ENCODE measurements at regions not wholly inside any gene's neighbourhood (a gene's known extent, or its start where the extent isn't known, plus 50 kb on each side); places are given as distances from the start of the nearest gene placed in this dataset.

DNA sequence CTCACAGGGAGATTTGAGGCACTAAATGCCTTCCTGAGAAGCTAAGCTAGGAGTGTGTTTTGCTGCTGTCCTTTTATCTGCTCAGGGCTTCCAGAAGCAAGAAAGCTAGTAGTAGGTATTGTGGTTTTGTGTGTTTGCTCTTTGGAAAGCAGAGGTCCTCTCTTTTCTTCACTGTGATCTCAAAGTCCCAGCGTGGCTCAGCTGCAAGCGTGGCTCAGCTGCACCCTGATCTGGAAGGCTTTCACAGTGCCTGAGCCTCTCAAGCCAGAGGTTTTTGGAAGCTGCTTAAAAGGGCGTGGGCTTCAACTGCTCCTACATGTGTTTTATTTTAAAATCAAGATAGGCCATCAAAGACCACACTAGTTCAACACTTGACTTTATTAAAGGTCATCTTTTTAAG lies 337.4 kb upstream of the RGS6 start:
- ChIA-PET CTCF (no interaction called here), POLR2A (no interaction called here)
- no peak for DNase-seq
- H3K27me3 ChIP-seq (replicated peaks in 2 of 5; ENCODE audit: control insufficient read depth in 4 of 5, insufficient read depth in 5 of 5, low read length in 4 of 5), result peaks cover 0 to 60% (median 23%) of the 10 kb centered on the region in 5 experiments
- no peak overlapping the region for H3K4me3 ChIP-seq (ENCODE audit: control insufficient read depth in 1 of 7, extremely low read depth in 1 of 7, insufficient read depth in 4 of 7, low read depth in 2 of 7, low read length in 6 of 7)
- peaks cover 0 to 3% (median under 1%) of the 10 kb centered on the region in 5 experiments for H3K9me3 ChIP-seq (ENCODE audit: control extremely low read depth in 1 of 5, control insufficient read depth in 4 of 5, insufficient read depth in 2 of 5, low read depth in 1 of 5, low read length in 4 of 5)
- no peaks in the 10 kb centered on the region for H3K36me3 ChIP-seq (ENCODE audit: control insufficient read depth in 4 of 4, insufficient read depth in 4 of 4, low read length in 3 of 4)
- H3K4me1 ChIP-seq (ENCODE audit: control extremely low read depth in 1 of 4, control insufficient read depth in 4 of 4, insufficient read depth in 4 of 4, low read length in 3 of 4), result peaks cover 6 to 25% (median 13%) of the 10 kb centered on the region in 4 experiments
- 100% methylated on average over 2 of the region's 3 CpGs for WGBS (ENCODE audit: insufficient coverage)
- H3K27ac ChIP-seq (ENCODE audit: insufficient read depth in 1 of 2, low read depth in 1 of 2, low read length in 2 of 2, poor library complexity in 1 of 2, severe bottlenecking in 2 of 2), result no peak overlapping the region

DNA sequence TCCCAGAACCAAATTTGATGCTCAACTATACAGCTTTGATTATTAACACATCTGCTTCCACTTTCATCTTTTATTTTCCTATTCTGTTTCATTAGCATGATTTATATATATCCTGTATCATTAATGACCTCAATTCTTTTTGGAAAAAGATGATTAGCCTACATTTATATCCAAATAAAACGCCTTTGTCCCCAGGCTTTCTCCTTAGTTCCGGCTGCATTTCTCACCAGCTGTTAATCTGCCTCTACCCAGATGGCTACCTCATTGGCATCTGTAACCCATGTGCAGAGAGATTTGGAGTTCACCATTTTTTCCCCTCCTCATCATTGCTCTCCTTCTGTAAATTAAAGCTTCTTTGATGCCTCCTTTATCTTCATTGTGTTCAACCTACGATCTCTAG lies 336.8 kb upstream of the RGS6 start:
- Histone ChIP-seq H3K36me3 (ENCODE audit: control insufficient read depth in 4 of 4, insufficient read depth in 4 of 4, low read length in 3 of 4) (no peaks in the 10 kb centered on the region), H3K4me1 (ENCODE audit: control extremely low read depth in 1 of 4, control insufficient read depth in 4 of 4, insufficient read depth in 4 of 4, low read length in 3 of 4) (peaks cover 6 to 25% (median 13%) of the 10 kb centered on the region in 4 experiments), H3K9me3 (ENCODE audit: control extremely low read depth in 1 of 5, control insufficient read depth in 4 of 5, insufficient read depth in 2 of 5, low read depth in 1 of 5, low read length in 4 of 5) (peaks cover 0 to 9% (median 4%) of the 10 kb centered on the region in 5 experiments), H3K27ac (ENCODE audit: insufficient read depth in 1 of 2, low read depth in 1 of 2, low read length in 2 of 2, poor library complexity in 1 of 2, severe bottlenecking in 2 of 2) (no peak overlapping the region), H3K4me3 (ENCODE audit: control insufficient read depth in 1 of 7, extremely low read depth in 1 of 7, insufficient read depth in 4 of 7, low read depth in 2 of 7, low read length in 6 of 7) (no peak overlapping the region), H3K27me3 (replicated peaks in 2 of 5; ENCODE audit: control insufficient read depth in 4 of 5, insufficient read depth in 5 of 5, low read length in 4 of 5) (peaks cover 0 to 58% (median 21%) of the 10 kb centered on the region in 5 experiments)
- DNase-seq, result no peak
- 100% methylated on average over 3 of the region's 3 CpGs for WGBS (ENCODE audit: insufficient coverage)
- POLR2A ChIA-PET, result no interaction called here
- CTCF ChIA-PET, result no interaction called here

DNA sequence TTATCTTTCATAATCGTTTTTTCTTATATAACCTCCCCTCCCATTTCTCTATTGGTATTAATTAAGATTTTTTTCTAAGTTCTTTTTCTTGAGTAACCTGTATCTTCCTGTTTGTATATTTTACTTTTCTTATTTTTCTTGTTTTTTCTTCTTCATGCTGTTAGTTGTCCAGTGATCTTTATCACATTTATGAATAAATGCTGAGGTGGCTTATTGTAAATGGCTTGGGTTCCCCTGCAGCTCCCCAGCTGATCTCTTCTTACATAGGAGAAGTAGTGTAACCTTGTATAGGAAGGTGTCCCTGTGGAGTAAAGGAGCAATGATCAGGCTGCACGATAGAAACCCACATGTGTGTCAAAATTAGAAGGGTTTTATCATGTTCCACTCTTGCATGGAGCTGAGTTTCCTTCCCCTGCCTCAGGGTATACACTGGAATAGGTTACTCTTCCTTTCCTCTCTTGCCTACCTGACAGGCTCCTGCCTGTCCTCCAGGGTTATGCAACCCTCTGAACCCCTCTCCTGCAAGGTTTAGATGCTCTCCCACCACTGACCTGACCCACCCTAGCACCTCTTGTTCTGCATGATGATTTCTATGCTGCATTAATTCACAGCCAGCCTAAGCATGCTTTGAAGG lies 334.8 kb upstream of the RGS6 start:
- Histone ChIP-seq H3K27me3 (replicated peaks in 2 of 5; ENCODE audit: control insufficient read depth in 4 of 5, insufficient read depth in 5 of 5, low read length in 4 of 5) (peaks cover 0 to 53% (median 21%) of the 10 kb centered on the region in 5 experiments), H3K27ac (ENCODE audit: insufficient read depth in 1 of 2, low read depth in 1 of 2, low read length in 2 of 2, poor library complexity in 1 of 2, severe bottlenecking in 2 of 2) (no peak overlapping the region), H3K4me1 (ENCODE audit: control extremely low read depth in 1 of 4, control insufficient read depth in 4 of 4, insufficient read depth in 4 of 4, low read length in 3 of 4) (peaks cover 1 to 16% (median 7%) of the 10 kb centered on the region in 4 experiments), H3K9me3 (ENCODE audit: control extremely low read depth in 1 of 5, control insufficient read depth in 4 of 5, insufficient read depth in 2 of 5, low read depth in 1 of 5, low read length in 4 of 5) (peaks cover 0 to 19% (median 6%) of the 10 kb centered on the region in 5 experiments), H3K36me3 (ENCODE audit: control insufficient read depth in 4 of 4, insufficient read depth in 4 of 4, low read length in 3 of 4) (no peaks in the 10 kb centered on the region), H3K4me3 (ENCODE audit: control insufficient read depth in 1 of 7, extremely low read depth in 1 of 7, insufficient read depth in 4 of 7, low read depth in 2 of 7, low read length in 6 of 7) (no peak overlapping the region)
- ChIA-PET POLR2A (no interaction called here), CTCF (no interaction called here)
- DNase-seq, result no peak
- no CpG with 5 or more reads among the region's 2 CpGs for WGBS (ENCODE audit: insufficient coverage)

DNA sequence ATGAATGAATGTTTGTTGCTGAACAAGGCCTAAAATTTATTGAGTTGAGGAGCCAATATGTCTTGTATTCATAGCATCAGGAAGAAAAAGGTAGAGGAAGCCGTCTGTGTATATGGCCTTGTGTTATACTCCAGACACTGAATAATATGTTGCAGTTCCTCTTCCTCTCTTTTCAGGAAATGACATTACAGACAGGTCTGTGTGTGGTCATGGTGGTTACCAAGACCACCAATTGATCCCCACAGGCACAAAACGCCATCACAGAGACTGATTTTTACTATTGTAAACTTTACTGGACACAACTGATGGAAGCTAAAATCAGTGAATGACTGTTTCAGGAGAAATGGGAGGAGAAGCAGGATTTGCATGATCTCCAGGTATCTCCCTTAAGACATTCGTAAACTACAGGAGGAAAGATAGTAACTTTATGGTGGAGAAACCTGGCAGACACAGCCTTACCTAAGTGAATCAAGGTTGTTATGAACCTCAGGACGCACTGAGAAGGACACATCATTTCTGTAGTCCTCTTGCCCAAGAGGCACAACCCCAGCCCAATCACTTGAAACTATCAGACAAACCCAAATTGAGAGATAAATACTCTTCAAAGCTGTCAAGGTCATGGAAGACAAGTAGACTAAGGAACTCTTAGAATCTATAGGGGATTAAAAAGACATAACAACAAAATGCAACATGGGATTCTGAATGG lies 334.1 kb upstream of the RGS6 start:
- Histone ChIP-seq H3K36me3 (ENCODE audit: control insufficient read depth in 4 of 4, insufficient read depth in 4 of 4, low read length in 3 of 4) (no peaks in the 10 kb centered on the region), H3K9me3 (ENCODE audit: control extremely low read depth in 1 of 5, control insufficient read depth in 4 of 5, insufficient read depth in 2 of 5, low read depth in 1 of 5, low read length in 4 of 5) (peaks cover 0 to 19% (median 6%) of the 10 kb centered on the region in 5 experiments), H3K4me3 (ENCODE audit: control insufficient read depth in 1 of 7, extremely low read depth in 1 of 7, insufficient read depth in 4 of 7, low read depth in 2 of 7, low read length in 6 of 7) (no peak overlapping the region), H3K27ac (ENCODE audit: insufficient read depth in 1 of 2, low read depth in 1 of 2, low read length in 2 of 2, poor library complexity in 1 of 2, severe bottlenecking in 2 of 2) (no peak overlapping the region), H3K27me3 (replicated peaks in 2 of 5; ENCODE audit: control insufficient read depth in 4 of 5, insufficient read depth in 5 of 5, low read length in 4 of 5) (peaks cover 0 to 53% (median 19%) of the 10 kb centered on the region in 5 experiments), H3K4me1 (ENCODE audit: control extremely low read depth in 1 of 4, control insufficient read depth in 4 of 4, insufficient read depth in 4 of 4, low read length in 3 of 4) (peaks cover 0 to 12% (median 3%) of the 10 kb centered on the region in 4 experiments)
- ChIA-PET CTCF (no interaction called here), POLR2A (no interaction called here)
- WGBS (ENCODE audit: insufficient coverage), result no CpG with 5 or more reads among the region's 4 CpGs
- DNase-seq, result peak; percentile 38 to 80 (median 72)

DNA sequence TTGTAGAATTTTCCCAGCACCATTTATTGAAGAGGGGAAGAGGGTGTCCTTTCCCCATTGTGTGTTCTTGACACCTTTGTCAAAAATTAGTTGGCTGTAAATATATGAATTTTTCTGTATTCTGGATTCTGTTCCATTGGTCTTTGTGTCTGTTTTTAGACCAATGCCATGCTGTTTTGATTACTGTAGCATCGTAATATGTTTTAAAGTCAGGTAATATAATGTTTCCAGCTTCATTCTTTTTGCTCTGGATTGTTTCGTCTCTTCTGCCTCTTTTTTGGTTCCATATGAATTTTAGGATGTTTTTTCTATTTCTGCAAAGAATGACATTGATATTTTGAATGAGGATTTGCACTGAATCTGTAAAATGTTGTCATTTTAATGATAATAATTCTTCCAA lies 331.9 kb upstream of the RGS6 start:
- ChIA-PET CTCF (no interaction called here), POLR2A (no interaction called here)
- no peak overlapping the region for H3K27ac ChIP-seq (ENCODE audit: insufficient read depth in 1 of 2, low read depth in 1 of 2, low read length in 2 of 2, poor library complexity in 1 of 2, severe bottlenecking in 2 of 2)
- H3K4me1 ChIP-seq (ENCODE audit: control extremely low read depth in 1 of 4, control insufficient read depth in 4 of 4, insufficient read depth in 4 of 4, low read length in 3 of 4), result peaks cover 0 to 12% (median 3%) of the 10 kb centered on the region in 4 experiments
- H3K27me3 ChIP-seq (replicated peaks in 2 of 5; ENCODE audit: control insufficient read depth in 4 of 5, insufficient read depth in 5 of 5, low read length in 4 of 5), result peaks cover 0 to 34% (median 10%) of the 10 kb centered on the region in 5 experiments
- no peak overlapping the region for H3K4me3 ChIP-seq (ENCODE audit: control insufficient read depth in 1 of 7, extremely low read depth in 1 of 7, insufficient read depth in 4 of 7, low read depth in 2 of 7, low read length in 6 of 7)
- WGBS (ENCODE audit: insufficient coverage), result no CpG with 5 or more reads among the region's 2 CpGs
- no peaks in the 10 kb centered on the region for H3K36me3 ChIP-seq (ENCODE audit: control insufficient read depth in 4 of 4, insufficient read depth in 4 of 4, low read length in 3 of 4)
- DNase-seq, result no peak
- peaks cover under 1 to 20% (median 8%) of the 10 kb centered on the region in 5 experiments for H3K9me3 ChIP-seq (ENCODE audit: control extremely low read depth in 1 of 5, control insufficient read depth in 4 of 5, insufficient read depth in 2 of 5, low read depth in 1 of 5, low read length in 4 of 5)

DNA sequence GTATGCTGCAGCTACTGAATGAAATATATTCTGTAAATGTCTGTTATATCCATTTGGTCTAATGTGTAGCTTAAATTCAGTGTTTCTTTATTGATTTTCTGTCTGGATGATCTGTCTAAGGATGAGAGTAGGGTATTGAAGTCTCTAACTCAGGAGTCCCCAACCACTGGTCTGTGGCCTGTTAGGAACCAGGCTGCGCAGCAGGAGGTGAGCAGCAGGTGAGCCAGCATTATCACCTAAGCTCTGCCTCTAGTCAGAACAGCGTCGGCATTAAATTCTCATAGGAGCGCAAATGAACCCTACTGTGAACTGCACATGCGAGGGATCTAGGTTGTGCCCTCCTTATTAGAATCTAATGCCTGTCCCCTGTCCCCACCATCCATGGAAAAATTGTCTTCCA lies 329.7 kb upstream of the RGS6 start:
- no peak overlapping the region for H3K27ac ChIP-seq (ENCODE audit: insufficient read depth in 1 of 2, low read depth in 1 of 2, low read length in 2 of 2, poor library complexity in 1 of 2, severe bottlenecking in 2 of 2)
- peaks cover 6 to 27% (median 10%) of the 10 kb centered on the region in 5 experiments for H3K9me3 ChIP-seq (ENCODE audit: control extremely low read depth in 1 of 5, control insufficient read depth in 4 of 5, insufficient read depth in 2 of 5, low read depth in 1 of 5, low read length in 4 of 5)
- WGBS (ENCODE audit: insufficient coverage), result 95% methylated on average over 5 of the region's 5 CpGs
- H3K36me3 ChIP-seq (ENCODE audit: control insufficient read depth in 4 of 4, insufficient read depth in 4 of 4, low read length in 3 of 4), result no peaks in the 10 kb centered on the region
- ChIA-PET CTCF (interaction anchor here (0.6 kb wide), 1 partner anchor 24 kb away, joined by 3 read pairs; no protein-coding TSS in a partner anchor), POLR2A (no interaction called here)
- peaks cover 0 to 22% (median 1%) of the 10 kb centered on the region in 5 experiments for H3K27me3 ChIP-seq (replicated peaks in 2 of 5; ENCODE audit: control insufficient read depth in 4 of 5, insufficient read depth in 5 of 5, low read length in 4 of 5)
- peaks cover 0 to 10% (median 3%) of the 10 kb centered on the region in 4 experiments for H3K4me1 ChIP-seq (ENCODE audit: control extremely low read depth in 1 of 4, control insufficient read depth in 4 of 4, insufficient read depth in 4 of 4, low read length in 3 of 4)
- H3K4me3 ChIP-seq (ENCODE audit: control insufficient read depth in 1 of 7, extremely low read depth in 1 of 7, insufficient read depth in 4 of 7, low read depth in 2 of 7, low read length in 6 of 7), result no peak overlapping the region
- no peak for DNase-seq

DNA sequence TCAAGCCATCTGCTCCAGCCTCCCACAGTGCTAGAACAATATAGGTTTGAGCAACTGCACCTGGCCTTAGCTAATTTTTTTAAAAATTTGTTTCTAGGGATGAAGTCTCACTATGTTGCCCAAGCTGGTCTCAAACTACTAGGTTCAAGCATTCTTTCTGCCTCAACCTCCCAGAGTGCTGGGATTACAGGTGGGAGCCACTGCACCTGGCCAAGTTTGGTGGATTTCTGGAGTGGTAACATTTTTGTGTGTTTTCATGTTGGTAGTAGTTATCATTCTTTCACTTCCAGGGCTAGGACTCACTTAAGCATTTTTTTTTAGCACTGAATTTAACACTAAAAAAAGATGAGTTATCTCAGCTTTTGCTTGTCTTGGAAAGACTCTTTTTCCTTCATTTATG lies 328.0 kb upstream of the RGS6 start:
- Histone ChIP-seq H3K4me1 (ENCODE audit: control extremely low read depth in 1 of 4, control insufficient read depth in 4 of 4, insufficient read depth in 4 of 4, low read length in 3 of 4) (no peaks in the 10 kb centered on the region), H3K9me3 (ENCODE audit: control extremely low read depth in 1 of 5, control insufficient read depth in 4 of 5, insufficient read depth in 2 of 5, low read depth in 1 of 5, low read length in 4 of 5) (peaks cover 6 to 27% (median 8%) of the 10 kb centered on the region in 5 experiments), H3K27ac (ENCODE audit: insufficient read depth in 1 of 2, low read depth in 1 of 2, low read length in 2 of 2, poor library complexity in 1 of 2, severe bottlenecking in 2 of 2) (no peak overlapping the region), H3K36me3 (ENCODE audit: control insufficient read depth in 4 of 4, insufficient read depth in 4 of 4, low read length in 3 of 4) (no peaks in the 10 kb centered on the region), H3K27me3 (replicated peaks in 2 of 5; ENCODE audit: control insufficient read depth in 4 of 5, insufficient read depth in 5 of 5, low read length in 4 of 5) (peaks cover 0 to 16% (median 0%) of the 10 kb centered on the region in 5 experiments), H3K4me3 (ENCODE audit: control insufficient read depth in 1 of 7, extremely low read depth in 1 of 7, insufficient read depth in 4 of 7, low read depth in 2 of 7, low read length in 6 of 7) (no peak overlapping the region)
- DNase-seq, result no peak
- ChIA-PET POLR2A (no interaction called here), CTCF (interaction anchor here (1.0 kb wide), 1 partner anchor 9 kb away, joined by 3 read pairs; no protein-coding TSS in a partner anchor)
